ENCODE measurements at regions not wholly inside any gene's neighbourhood (a gene's known extent, or its start where the extent isn't known, plus 50 kb on each side); places are given as distances from the start of the nearest gene placed in this dataset.

DNA sequence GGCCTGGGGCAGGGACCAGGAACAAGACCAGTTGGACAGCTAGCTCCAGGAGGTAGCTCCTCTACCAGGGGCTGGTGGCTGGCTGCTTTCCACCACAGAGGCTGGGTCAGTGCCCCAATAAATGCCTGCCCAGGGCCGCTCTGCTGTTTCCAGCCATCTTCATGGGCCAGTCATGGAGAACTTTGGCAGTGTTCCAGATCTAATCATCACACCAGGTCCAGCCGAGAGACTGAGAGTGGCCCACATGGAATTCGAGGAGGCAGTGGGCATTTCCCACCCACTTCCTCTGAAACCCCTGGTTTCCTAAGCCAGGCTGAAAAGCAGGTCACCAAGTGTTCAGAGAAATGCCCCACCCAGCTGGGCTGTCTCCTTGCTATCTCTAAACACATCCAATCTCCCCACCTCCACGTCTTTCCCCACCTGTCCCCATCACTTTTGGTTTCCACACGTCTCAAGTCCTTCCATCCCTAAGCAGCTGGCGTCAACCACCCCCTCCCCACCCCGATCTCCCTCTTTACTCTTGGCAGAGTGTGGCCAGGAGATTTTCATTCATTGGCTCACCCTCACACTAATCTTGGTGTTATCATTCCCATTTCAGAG lies 190.0 kb upstream of the LINGO1 start:
- ChIA-PET CTCF (ENCODE audit: partially characterized antibody) (interaction anchor here (0.8 to 3.8 kb wide), 27 partner anchors 8 to 280 kb away, joined by 3 to 158 read pairs (median 12); partner anchors contain the start of gene LINGO1), POLR2A (ENCODE audit: partially characterized antibody) (no interaction called here)
- no peak overlapping the region for H3K18ac ChIP-seq (ENCODE audit: extremely low read depth, low read length)
- no peak overlapping the region for H3K4me3 ChIP-seq (ENCODE audit: extremely low read depth in 1 of 4, insufficient read depth in 2 of 4, low read depth in 3 of 4, low read length in 4 of 4)
- H3K4me2 ChIP-seq (ENCODE audit: insufficient read depth in 1 of 2, low read depth in 2 of 2, low read length in 2 of 2) = no peak overlapping the region
- WGBS, 2 experiments (ENCODE audit: extremely low coverage in 1 of 2, insufficient coverage in 1 of 2, insufficient read length in 1 of 2, insufficient replicate concordance in 2 of 2, low coverage in 1 of 2, low lambda C conversion rate in 2 of 2, missing lambda C conversion rate in 1 of 2) = 84% methylated on average over 7 of the region's 7 CpGs; no CpG with 5 or more reads in 1 of the 2 experiments
- H3K36me3 ChIP-seq (ENCODE audit: control insufficient read depth in 2 of 4, insufficient read depth in 4 of 4, low read length in 3 of 4) = no peaks in the 10 kb centered on the region
- no peak overlapping the region for H2BK120ac ChIP-seq (replicated peaks; ENCODE audit: low read depth, low read length)
- peaks cover 14% of the 10 kb centered on the region; the same call in 1 of the 2 replicates for H3K23me2 ChIP-seq (ENCODE audit: low read depth, low read length)
- no peak overlapping the region for H2BK5ac ChIP-seq (ENCODE audit: low read depth, low read length)
- no peak overlapping the region for H3K14ac ChIP-seq (ENCODE audit: insufficient read length)
- H2BK12ac ChIP-seq (ENCODE audit: low read depth, low read length) = no peak overlapping the region
- no peak overlapping the region for H3K9ac ChIP-seq (replicated peaks in 1 of 4; ENCODE audit: extremely low read depth in 1 of 4, low read depth in 3 of 4, low read length in 3 of 4)
- H3K23ac ChIP-seq (ENCODE audit: insufficient read length) = no peak overlapping the region
- H4K8ac ChIP-seq (ENCODE audit: extremely low read depth, insufficient read depth, low read length) = no peak overlapping the region
- DNase-seq (ENCODE audit: low read depth in 1 of 2, low spot score in 2 of 2) (no peak), FAIRE-seq (no peak)
- no peak overlapping the region for H3K27ac ChIP-seq (ENCODE audit: low read depth, low read length)
- no peak overlapping the region for H2AFZ ChIP-seq (ENCODE audit: low read length)
- no peak overlapping the region for H4K5ac ChIP-seq (ENCODE audit: insufficient read length, low read depth, low read length)
- 0 out of 2 replicates have a peak overlapping the region, but pooled peaks have one; percentile 29 for H2BK15ac ChIP-seq (ENCODE audit: low read length)
- H3K4me1 ChIP-seq (replicated peaks in 1 of 4; ENCODE audit: control insufficient read depth in 3 of 4, insufficient read depth in 4 of 4, low read length in 3 of 4) = peaks cover 0 to 13% (median 9%) of the 10 kb centered on the region in 4 experiments; a peak in 6 of 7 replicates
- peaks cover 23 to 39% (median 32%) of the 10 kb centered on the region in 4 experiments for H3K27me3 ChIP-seq (replicated peaks in 1 of 4; ENCODE audit: control insufficient read depth in 3 of 4, extremely low read depth in 1 of 4, insufficient read depth in 3 of 4, low read length in 3 of 4)
- no peak overlapping the region for H2BK20ac ChIP-seq (ENCODE audit: low read length)
- no peak overlapping the region for H4K91ac ChIP-seq (replicated peaks; ENCODE audit: insufficient read length, low read length)
- H3K4ac ChIP-seq (replicated peaks; ENCODE audit: insufficient read length, low read depth, low read length) = no peak overlapping the region
- H3K56ac ChIP-seq (replicated peaks; ENCODE audit: insufficient read length, low read depth, low read length) = no peak overlapping the region
- no peak overlapping the region for H2AK5ac ChIP-seq (ENCODE audit: low read depth, low read length)
- no peaks in the 10 kb centered on the region for H4K20me1 ChIP-seq (replicated peaks in 1 of 2; ENCODE audit: control insufficient read depth in 1 of 2, insufficient read depth in 2 of 2, low read length in 2 of 2)
- no peaks in the 10 kb centered on the region for H3K9me3 ChIP-seq (ENCODE audit: insufficient read depth in 2 of 2, low read depth in 1 of 2, low read length in 1 of 2)
- H3K79me1 ChIP-seq (ENCODE audit: low read depth, low read length) = no peaks in the 10 kb centered on the region
- H3K79me2 ChIP-seq (ENCODE audit: control insufficient read depth in 1 of 2, insufficient read depth in 2 of 2, low read length in 2 of 2) = no peaks in the 10 kb centered on the region
- TF ChIP-seq CTBP2 (IDR thresholded peaks at IDR 0.05; ENCODE audit: borderline replicate concordance, insufficient read depth, insufficient read length, low read length) = no peak
- TF ChIP-seq SP1 (IDR thresholded peaks at IDR 0.05; ENCODE audit: low read depth, low read length) = no peak
- TF ChIP-seq CBX8 (IDR thresholded peaks at IDR 0.05; ENCODE audit: borderline replicate concordance, low read depth, low read length) = no peak
- TF ChIP-seq TEAD4 (IDR thresholded peaks at IDR 0.05; ENCODE audit: low read depth, low read length) = no peak
- TF ChIP-seq RXRA (IDR thresholded peaks at IDR 0.05; ENCODE audit: insufficient read depth, low read depth, low read length) = no peak
- TF ChIP-seq GTF2F1 (IDR thresholded peaks at IDR 0.05; ENCODE audit: borderline replicate concordance, low read depth, low read length) = no peak
- TF ChIP-seq, protein P1, sequence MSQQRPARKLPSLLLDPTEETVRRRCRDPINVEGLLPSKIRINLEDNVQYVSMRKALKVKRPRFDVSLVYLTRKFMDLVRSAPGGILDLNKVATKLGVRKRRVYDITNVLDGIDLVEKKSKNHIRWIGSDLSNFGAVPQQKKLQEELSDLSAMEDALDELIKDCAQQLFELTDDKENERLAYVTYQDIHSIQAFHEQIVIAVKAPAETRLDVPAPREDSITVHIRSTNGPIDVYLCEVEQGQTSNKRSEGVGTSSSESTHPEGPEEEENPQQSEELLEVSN (IDR thresholded peaks at IDR 0.05) = no peak
- no peak for TF ChIP-seq HDAC2 (IDR thresholded peaks at IDR 0.05; ENCODE audit: borderline replicate concordance in 1 of 2, low read depth in 2 of 2, low read length in 2 of 2)
- no peak for TF ChIP-seq YY1 (IDR thresholded peaks at IDR 0.05; ENCODE audit: low read depth, low read length)

All from H1 (cell line).